HG02938 (cell line): ENCODE measurements at regions not wholly inside any gene's neighbourhood (a gene's known extent, or its start where the extent isn't known, plus 50 kb on each side); places are given as distances from the start of the nearest gene placed in this dataset.

Experiments
- ATAC-seq: cut with Tn5 transposase; IDR thresholded peaks from one replicate; pipeline ENCODE4 v1.9.1; 2021; ENCODE audit warnings: mild to moderate bottlenecking, moderate library complexity; ENCODE audit not compliant: unreplicated experiment

GRCh38 chr14:85288041-85288440, 241.9 kb upstream of the FLRT2 start:
- ATAC-seq: no peak

GRCh38 chr14:85291731-85292130, 238.2 kb upstream of the FLRT2 start:
- ATAC-seq: no peak

- no peak for ATAC-seq
Measured at GRCh38 chr14:85293612-85294234, 236.2 kb upstream of the FLRT2 start.

- ATAC-seq: no peak
Measured at GRCh38 chr14:85295318-85295717, 234.6 kb upstream of the FLRT2 start.

- no peak for ATAC-seq
Measured at GRCh38 chr14:85296456-85297210, 233.3 kb upstream of the FLRT2 start.

- ATAC-seq: no peak
Measured at GRCh38 chr14:85300107-85300506, 229.8 kb upstream of the FLRT2 start.

GRCh38 chr14:85301506-85301905, 228.4 kb upstream of the FLRT2 start:
- ATAC-seq: no peak

- ATAC-seq: no peak
Measured at GRCh38 chr14:85306024-85306423, 223.9 kb upstream of the FLRT2 start.

GRCh38 chr14:85308531-85309300, 221.2 kb upstream of the FLRT2 start:
- no peak for ATAC-seq

GRCh38 chr14:85310491-85311272, 219.3 kb upstream of the FLRT2 start:
- ATAC-seq: no peak

GRCh38 chr14:85313560-85314207, 216.3 kb upstream of the FLRT2 start:
- ATAC-seq: no peak

GRCh38 chr14:85315290-85315689, 214.7 kb upstream of the FLRT2 start:
- ATAC-seq: no peak

GRCh38 chr14:85315733-85316290, 214.1 kb upstream of the FLRT2 start:
- no peak for ATAC-seq

- ATAC-seq: no peak
Measured at GRCh38 chr14:85316701-85317410, 213.1 kb upstream of the FLRT2 start.

- ATAC-seq: no peak
Measured at GRCh38 chr14:85317491-85318021, 212.4 kb upstream of the FLRT2 start.

- ATAC-seq: no peak
Measured at GRCh38 chr14:85319101-85319500, 210.8 kb upstream of the FLRT2 start.

- ATAC-seq: no peak
Measured at GRCh38 chr14:85319998-85320630, 209.8 kb upstream of the FLRT2 start.

- no peak for ATAC-seq
Measured at GRCh38 chr14:85325134-85326017, 204.6 kb upstream of the FLRT2 start.
